ENCODE measurements at regions not wholly inside any gene's neighbourhood (a gene's known extent, or its start where the extent isn't known, plus 50 kb on each side); places are given as distances from the start of the nearest gene placed in this dataset.

DNA sequence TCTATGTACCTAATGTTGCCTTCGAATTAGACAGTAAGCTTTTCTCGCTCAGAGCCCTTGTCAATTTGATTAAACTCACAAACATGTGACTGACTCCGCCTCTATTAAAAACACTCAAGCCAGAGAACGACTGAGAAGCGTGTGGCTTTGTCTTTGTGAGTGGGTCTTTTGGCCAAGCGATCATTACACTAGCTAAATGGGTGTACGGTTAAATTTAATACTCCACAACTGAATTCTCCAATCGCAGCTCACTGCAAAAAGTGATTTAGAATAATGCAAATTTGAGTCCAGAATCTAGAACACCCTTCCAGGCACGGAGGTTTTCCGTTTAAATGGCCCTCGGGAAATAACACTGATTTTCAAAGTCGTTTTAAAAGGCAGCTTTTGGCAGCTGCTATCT lies 253.7 kb downstream of the EFCAB11 start:
- TF ChIP-seq, protein P1, sequence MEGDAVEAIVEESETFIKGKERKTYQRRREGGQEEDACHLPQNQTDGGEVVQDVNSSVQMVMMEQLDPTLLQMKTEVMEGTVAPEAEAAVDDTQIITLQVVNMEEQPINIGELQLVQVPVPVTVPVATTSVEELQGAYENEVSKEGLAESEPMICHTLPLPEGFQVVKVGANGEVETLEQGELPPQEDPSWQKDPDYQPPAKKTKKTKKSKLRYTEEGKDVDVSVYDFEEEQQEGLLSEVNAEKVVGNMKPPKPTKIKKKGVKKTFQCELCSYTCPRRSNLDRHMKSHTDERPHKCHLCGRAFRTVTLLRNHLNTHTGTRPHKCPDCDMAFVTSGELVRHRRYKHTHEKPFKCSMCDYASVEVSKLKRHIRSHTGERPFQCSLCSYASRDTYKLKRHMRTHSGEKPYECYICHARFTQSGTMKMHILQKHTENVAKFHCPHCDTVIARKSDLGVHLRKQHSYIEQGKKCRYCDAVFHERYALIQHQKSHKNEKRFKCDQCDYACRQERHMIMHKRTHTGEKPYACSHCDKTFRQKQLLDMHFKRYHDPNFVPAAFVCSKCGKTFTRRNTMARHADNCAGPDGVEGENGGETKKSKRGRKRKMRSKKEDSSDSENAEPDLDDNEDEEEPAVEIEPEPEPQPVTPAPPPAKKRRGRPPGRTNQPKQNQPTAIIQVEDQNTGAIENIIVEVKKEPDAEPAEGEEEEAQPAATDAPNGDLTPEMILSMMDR (IDR thresholded peaks at IDR 0.05): no peak
- no peak for TF ChIP-seq ZFX (IDR thresholded peaks at IDR 0.05; ENCODE audit: borderline replicate concordance)
